ENCODE measurements at regions not wholly inside any gene's neighbourhood (a gene's known extent, or its start where the extent isn't known, plus 50 kb on each side); places are given as distances from the start of the nearest gene placed in this dataset.

DNA sequence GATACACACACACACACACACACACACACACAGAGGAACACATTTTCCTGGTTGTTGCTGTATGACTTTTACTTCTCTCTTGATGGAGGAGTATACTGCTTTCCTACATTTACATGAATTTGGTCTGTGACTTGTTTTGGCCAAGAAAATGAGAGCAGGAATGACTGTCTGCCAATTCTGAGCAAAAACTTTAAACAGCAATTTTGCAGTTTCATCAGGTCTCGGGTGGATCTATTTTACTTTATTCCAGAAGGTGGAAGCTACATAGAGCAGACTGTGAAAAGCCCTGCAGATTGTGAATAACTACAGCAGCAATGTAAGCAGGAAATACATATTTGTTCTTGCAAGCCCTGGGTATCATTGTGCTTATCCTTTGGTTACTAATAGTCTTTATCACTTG is 1350.0 kb upstream of the EPHA6 start:
- no peak for TF ChIP-seq EZH2 (IDR thresholded peaks at IDR 0.05; ENCODE audit: low read length, unreplicated experiment)
- TF ChIP-seq, protein P1, sequence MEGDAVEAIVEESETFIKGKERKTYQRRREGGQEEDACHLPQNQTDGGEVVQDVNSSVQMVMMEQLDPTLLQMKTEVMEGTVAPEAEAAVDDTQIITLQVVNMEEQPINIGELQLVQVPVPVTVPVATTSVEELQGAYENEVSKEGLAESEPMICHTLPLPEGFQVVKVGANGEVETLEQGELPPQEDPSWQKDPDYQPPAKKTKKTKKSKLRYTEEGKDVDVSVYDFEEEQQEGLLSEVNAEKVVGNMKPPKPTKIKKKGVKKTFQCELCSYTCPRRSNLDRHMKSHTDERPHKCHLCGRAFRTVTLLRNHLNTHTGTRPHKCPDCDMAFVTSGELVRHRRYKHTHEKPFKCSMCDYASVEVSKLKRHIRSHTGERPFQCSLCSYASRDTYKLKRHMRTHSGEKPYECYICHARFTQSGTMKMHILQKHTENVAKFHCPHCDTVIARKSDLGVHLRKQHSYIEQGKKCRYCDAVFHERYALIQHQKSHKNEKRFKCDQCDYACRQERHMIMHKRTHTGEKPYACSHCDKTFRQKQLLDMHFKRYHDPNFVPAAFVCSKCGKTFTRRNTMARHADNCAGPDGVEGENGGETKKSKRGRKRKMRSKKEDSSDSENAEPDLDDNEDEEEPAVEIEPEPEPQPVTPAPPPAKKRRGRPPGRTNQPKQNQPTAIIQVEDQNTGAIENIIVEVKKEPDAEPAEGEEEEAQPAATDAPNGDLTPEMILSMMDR (conservative IDR thresholded peaks at IDR 0.05; ENCODE audit: low read depth, low read length) = no peak

All from PC-3 (cell line).